ENCODE measurements at regions not wholly inside any gene's neighbourhood (a gene's known extent, or its start where the extent isn't known, plus 50 kb on each side); places are given as distances from the start of the nearest gene placed in this dataset. TPM values are rescaled to one million over a fixed set of nuclear protein-coding genes. Genes with fewer than 3 reads are reported as not detected.
"Not testable (repeated sequence)": the region's sequence is repeated elsewhere in the genome, so short reads cannot be mapped to it uniquely, and the experiment has no call there.

DNA sequence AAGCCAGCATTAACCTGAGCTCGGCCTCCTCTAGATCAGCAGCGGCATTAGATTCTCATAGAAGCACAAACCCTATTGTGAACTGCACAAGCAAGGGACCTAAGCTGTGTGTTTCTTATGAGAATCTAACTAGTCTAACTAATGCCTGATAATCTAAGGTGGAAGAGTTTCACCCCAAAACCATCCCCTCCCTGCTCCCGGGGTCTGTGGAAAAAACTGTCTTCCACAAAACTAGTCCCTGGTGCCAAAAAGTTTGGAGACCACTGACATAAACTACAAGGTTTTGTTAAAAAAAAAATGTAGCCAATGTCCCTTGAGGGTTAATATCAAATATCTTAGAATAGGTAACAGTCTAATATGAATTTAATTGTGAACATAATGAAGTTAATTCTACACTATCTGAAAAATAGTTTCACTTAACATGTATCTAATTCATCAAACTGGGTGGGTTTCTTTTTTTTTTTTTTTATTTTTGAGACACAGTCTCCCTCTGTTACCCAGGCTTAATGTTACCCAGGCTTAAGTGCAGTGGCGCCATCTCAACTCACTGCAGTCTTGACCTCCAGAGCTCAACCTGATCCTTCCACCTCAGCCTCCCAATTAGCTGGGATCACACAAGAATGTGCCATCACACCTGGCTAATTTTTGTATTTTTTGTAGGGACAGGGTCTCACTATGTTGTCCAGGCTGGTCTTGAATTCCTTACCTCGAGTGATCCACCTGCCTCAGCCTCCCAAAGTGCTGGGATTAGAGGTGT lies 4752.2 kb upstream of the OR11H1 start:
- CTCF ChIA-PET; H3K4me3 ChIP-seq (ENCODE audit: low read depth, low read length); H3K27me3 ChIP-seq (ENCODE audit: control insufficient read depth, insufficient read depth, low read length); POLR2A ChIA-PET; H3K36me3 ChIP-seq (ENCODE audit: control insufficient read depth, insufficient read depth, low read length); DNase-seq (ENCODE audit: low read depth): not testable (repeated sequence)

DNA sequence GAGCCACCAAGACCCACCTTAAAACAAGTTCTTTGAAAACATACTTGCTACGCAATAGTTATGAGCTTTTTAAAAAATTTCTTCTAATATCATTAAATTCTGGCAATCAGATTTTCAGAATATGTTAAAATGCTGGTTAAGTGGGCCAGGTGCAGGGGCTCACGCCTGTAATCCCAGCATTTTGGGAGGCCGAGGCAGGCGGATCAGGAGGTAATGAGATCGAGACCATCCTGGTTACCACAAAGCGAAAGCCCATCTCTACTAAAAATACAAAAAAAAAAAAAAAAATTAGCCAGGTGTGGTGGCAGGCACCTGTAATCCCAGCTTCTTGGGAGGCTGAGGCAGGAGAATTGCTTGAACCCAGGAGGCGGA lies 4751.6 kb upstream of the OR11H1 start:
- DNase-seq (ENCODE audit: low read depth); H3K4me3 ChIP-seq (ENCODE audit: low read depth, low read length); H3K36me3 ChIP-seq (ENCODE audit: control insufficient read depth, insufficient read depth, low read length); CTCF ChIA-PET; POLR2A ChIA-PET; H3K27me3 ChIP-seq (ENCODE audit: control insufficient read depth, insufficient read depth, low read length): not testable (repeated sequence)

DNA sequence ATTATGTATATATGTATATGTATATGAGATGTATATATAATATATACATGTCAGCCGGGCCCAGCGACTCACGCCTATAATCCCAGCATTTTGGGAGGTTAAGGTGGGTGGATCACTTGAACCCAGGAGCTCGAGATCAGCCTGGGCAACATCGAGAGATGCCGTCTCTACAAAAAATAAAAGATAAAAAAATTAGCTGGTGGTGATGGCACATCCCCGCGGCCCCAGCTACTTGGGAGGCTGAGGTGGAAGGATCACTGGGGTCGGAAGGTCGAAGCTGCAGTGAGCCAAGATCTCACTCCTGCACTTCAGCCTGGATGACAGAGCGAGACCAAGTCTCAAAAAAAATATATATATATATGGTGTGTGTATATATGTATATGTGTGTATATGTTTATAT lies 4750.3 kb upstream of the OR11H1 start:
- CTCF ChIA-PET; H3K27me3 ChIP-seq (ENCODE audit: control insufficient read depth, insufficient read depth, low read length); POLR2A ChIA-PET; H3K4me3 ChIP-seq (ENCODE audit: low read depth, low read length); DNase-seq (ENCODE audit: low read depth); H3K36me3 ChIP-seq (ENCODE audit: control insufficient read depth, insufficient read depth, low read length): not testable (repeated sequence)

GRCh38 chr22:10778296-10778814 lies 4749.6 kb upstream of the OR11H1 start:
- no peak for TF ChIP-seq CTCF (IDR thresholded peaks at IDR 0.05; ENCODE audit: insufficient read depth, low read depth, low read length)
- H3K27me3 ChIP-seq (ENCODE audit: control insufficient read depth, insufficient read depth, low read length): no peaks in the 10 kb centered on the region
- ChIA-PET POLR2A (no interaction called here), CTCF (no interaction called here)
- DNase-seq (ENCODE audit: low read depth): no peak
- H3K36me3 ChIP-seq (ENCODE audit: control insufficient read depth, insufficient read depth, low read length): no peaks in the 10 kb centered on the region
- H3K4me3 ChIP-seq (ENCODE audit: low read depth, low read length): no peak overlapping the region

DNA sequence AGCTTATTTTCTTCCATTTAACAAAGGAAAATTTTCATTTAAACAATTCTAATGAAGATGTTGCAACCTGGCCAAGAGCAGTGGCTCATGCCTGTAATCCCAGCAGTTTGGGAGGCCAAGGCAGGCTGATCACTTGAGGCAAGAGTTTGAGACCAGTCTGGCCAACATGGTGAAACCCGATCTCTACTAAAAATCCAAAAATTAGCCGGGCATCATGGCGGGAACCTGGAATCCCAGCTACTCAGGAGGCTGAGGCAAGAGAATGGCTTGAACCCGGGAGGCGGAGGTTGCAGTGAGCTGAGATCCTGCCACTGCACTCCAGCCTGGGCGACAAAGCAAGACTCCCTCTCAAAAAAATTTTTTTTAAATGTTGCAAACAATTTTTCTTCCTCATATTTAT lies 4748.8 kb upstream of the OR11H1 start:
- H3K4me3 ChIP-seq (ENCODE audit: low read depth, low read length); H3K27me3 ChIP-seq (ENCODE audit: control insufficient read depth, insufficient read depth, low read length); H3K36me3 ChIP-seq (ENCODE audit: control insufficient read depth, insufficient read depth, low read length); DNase-seq (ENCODE audit: low read depth); POLR2A ChIA-PET: not testable (repeated sequence)
- CTCF ChIA-PET: interaction anchor here (0.5 kb wide), 1 partner anchor 258 kb away, joined by 3 read pairs; no protein-coding TSS in a partner anchor

- ChIA-PET POLR2A (no interaction called here), CTCF (no interaction called here)
- TF ChIP-seq CTCF (IDR thresholded peaks at IDR 0.05; ENCODE audit: insufficient read depth, low read depth, low read length): no peak
- Histone ChIP-seq H3K4me3 (ENCODE audit: low read depth, low read length) (no peak overlapping the region), H3K36me3 (ENCODE audit: control insufficient read depth, insufficient read depth, low read length) (no peaks in the 10 kb centered on the region), H3K27me3 (ENCODE audit: control insufficient read depth, insufficient read depth, low read length) (no peaks in the 10 kb centered on the region)
- no peak for DNase-seq (ENCODE audit: low read depth)
Observed at GRCh38 chr22:10780281-10780680, 4747.7 kb upstream of the OR11H1 start.

DNA sequence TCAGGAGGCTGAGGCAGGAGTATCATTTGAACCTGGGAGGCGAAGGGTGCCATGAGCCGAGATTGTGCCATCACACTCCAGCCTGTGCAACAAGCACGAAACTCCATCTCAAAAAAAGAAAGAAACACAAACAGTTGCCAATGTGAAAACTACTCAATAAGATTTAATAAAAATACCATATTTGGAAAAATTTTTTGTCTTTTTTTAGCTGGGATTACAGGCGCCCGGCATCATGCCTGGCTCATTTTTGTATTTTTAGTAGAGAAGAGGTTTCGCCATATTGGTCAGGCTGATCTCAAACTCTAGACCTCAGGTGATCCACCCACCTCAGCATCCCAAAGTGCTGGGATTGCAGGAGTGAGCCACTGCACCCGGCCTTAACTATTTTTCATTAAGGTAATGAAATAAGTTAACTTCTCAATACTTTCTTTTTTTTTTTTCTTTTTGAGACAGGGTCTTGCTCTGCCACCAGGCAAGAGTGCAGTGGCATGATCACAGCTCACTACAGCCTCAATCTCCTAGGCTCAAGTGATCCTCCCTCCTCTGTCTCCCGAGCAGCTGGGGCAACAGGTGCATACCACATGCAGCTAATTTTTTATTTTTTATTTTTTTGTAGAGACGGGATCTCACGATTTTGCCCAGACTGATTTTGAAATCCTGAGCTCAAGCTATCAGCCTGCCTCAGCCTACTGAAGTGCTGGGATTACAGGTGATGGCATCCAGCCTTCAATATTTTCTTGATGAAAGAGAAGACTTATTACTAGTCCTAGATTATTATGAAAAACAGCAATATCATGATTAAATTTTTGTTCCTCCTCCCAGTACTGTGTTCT lies 4746.2 kb upstream of the OR11H1 start:
- Histone ChIP-seq H3K4me3 (ENCODE audit: low read depth, low read length) (no peak overlapping the region), H3K36me3 (ENCODE audit: control insufficient read depth, insufficient read depth, low read length) (no peaks in the 10 kb centered on the region), H3K27me3 (ENCODE audit: control insufficient read depth, insufficient read depth, low read length) (no peaks in the 10 kb centered on the region)
- CTCF ChIA-PET: no interaction called here
- POLR2A ChIA-PET: no interaction called here
- DNase-seq (ENCODE audit: low read depth): no peak
- no peak for TF ChIP-seq CTCF (IDR thresholded peaks at IDR 0.05; ENCODE audit: insufficient read depth, low read depth, low read length)

Small RNA genes lying in the stretch of these regions (small RNA-seq; reads per million reads assigned to genes)
- gene RF00004 (ENCODE audit: insufficient read length, low read depth, low replicate concordance): not detected

All from BJ (cell line).